ENCODE measurements at regions not wholly inside any gene's neighbourhood (a gene's known extent, or its start where the extent isn't known, plus 50 kb on each side); places are given as distances from the start of the nearest gene placed in this dataset.
A peak's percentile ranks its signal among the peaks of the same experiment; 100 is the strongest.
"Not testable (repeated sequence)": the region's sequence is repeated elsewhere in the genome, so short reads cannot be mapped to it uniquely, and the experiment has no call there.

DNA sequence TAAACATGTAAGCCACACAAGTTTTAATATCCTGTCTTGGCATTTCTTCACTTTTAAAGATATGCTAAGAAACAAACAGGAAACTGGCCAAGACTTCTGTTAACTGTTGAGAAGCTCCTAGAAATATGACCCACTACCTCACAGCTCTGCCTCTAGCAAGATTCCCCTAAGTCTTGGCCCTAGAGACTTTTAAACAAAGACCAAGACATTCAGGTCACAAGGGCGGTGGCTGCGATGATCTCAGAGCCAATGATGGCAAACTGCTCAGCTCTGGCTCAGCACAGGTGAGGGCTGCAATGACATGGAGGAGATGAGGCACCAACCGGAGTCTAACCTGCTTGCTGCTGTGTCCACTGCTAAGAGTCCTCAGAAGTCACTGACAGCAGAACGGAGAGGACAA, 114.8 kb downstream of the SUCLA2 start (continued):
- TF ChIP-seq, protein P1, sequence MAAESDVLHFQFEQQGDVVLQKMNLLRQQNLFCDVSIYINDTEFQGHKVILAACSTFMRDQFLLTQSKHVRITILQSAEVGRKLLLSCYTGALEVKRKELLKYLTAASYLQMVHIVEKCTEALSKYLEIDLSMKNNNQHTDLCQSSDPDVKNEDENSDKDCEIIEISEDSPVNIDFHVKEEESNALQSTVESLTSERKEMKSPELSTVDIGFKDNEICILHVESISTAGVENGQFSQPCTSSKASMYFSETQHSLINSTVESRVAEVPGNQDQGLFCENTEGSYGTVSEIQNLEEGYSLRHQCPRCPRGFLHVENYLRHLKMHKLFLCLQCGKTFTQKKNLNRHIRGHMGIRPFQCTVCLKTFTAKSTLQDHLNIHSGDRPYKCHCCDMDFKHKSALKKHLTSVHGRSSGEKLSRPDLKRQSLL (tag by site-specific recombination; IDR thresholded peaks at IDR 0.05): no peak
- TF ChIP-seq, protein P2, sequence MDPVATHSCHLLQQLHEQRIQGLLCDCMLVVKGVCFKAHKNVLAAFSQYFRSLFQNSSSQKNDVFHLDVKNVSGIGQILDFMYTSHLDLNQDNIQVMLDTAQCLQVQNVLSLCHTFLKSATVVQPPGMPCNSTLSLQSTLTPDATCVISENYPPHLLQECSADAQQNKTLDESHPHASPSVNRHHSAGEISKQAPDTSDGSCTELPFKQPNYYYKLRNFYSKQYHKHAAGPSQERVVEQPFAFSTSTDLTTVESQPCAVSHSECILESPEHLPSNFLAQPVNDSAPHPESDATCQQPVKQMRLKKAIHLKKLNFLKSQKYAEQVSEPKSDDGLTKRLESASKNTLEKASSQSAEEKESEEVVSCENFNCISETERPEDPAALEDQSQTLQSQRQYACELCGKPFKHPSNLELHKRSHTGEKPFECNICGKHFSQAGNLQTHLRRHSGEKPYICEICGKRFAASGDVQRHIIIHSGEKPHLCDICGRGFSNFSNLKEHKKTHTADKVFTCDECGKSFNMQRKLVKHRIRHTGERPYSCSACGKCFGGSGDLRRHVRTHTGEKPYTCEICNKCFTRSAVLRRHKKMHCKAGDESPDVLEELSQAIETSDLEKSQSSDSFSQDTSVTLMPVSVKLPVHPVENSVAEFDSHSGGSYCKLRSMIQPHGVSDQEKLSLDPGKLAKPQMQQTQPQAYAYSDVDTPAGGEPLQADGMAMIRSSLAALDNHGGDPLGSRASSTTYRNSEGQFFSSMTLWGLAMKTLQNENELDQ (tag by site-specific recombination; IDR thresholded peaks at IDR 0.05; ENCODE audit: low read depth): no peak
- TF ChIP-seq ZNF174 (tag by site-specific recombination; IDR thresholded peaks at IDR 0.05): no peak

DNA sequence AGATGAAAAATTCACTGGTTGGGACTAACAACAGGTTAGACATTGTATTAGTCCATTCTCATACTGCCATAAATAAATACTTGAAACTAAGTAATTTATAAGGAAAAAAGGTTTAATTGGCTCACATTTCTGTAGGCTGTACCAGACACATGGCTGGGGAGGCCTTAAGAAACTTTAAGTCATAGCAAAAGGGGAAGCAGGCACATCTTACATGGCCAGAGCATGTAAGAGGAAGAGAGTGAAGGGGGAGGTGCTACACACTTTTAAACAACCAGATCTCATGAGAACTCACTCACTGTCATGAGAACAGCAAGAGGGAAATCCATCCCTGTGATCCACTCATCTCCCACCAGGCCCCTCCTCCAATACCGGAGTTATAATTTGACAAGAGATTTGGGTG, 125.9 kb downstream of the SUCLA2 start:
- Histone ChIP-seq H3K4me1 (ENCODE audit: control insufficient read depth, insufficient read depth, low read length) (no peaks in the 10 kb centered on the region), H3K4me3 (ENCODE audit: low read depth, low read length) (no peak overlapping the region), H3K9me3 (ENCODE audit: control insufficient read depth, insufficient read depth, low read depth, low read length) (no peaks in the 10 kb centered on the region), H3K36me3 (ENCODE audit: control insufficient read depth in 2 of 2, insufficient read depth in 1 of 2, low read length in 2 of 2) (no peaks in the 10 kb centered on the region), H3K27ac (ENCODE audit: extremely low read depth, low read depth, low read length) (no peak overlapping the region)
- TF ChIP-seq ZNF248 (tag by site-specific recombination; IDR thresholded peaks at IDR 0.05) (no peak), ZBTB1 (tag by site-specific recombination; IDR thresholded peaks at IDR 0.05) (no peak), ZNF777 (tag by site-specific recombination; IDR thresholded peaks at IDR 0.05; ENCODE audit: borderline replicate concordance) (no peak), MZF1 (tag by site-specific recombination; IDR thresholded peaks at IDR 0.05; ENCODE audit: borderline replicate concordance) (no peak), ZNF654 (tag by site-specific recombination; IDR thresholded peaks at IDR 0.05; ENCODE audit: low read depth) (no peak), ZNF776 (tag by site-specific recombination; IDR thresholded peaks at IDR 0.05; ENCODE audit: borderline replicate concordance) (no peak)
- TF ChIP-seq, protein P3, sequence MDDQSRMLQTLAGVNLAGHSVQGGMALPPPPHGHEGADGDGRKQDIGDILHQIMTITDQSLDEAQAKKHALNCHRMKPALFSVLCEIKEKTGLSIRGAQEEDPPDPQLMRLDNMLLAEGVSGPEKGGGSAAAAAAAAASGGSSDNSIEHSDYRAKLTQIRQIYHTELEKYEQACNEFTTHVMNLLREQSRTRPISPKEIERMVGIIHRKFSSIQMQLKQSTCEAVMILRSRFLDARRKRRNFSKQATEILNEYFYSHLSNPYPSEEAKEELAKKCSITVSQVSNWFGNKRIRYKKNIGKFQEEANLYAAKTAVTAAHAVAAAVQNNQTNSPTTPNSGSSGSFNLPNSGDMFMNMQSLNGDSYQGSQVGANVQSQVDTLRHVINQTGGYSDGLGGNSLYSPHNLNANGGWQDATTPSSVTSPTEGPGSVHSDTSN (CRISPR knock-in tag; IDR thresholded peaks at IDR 0.05): no peak
- TF ChIP-seq, protein P4, sequence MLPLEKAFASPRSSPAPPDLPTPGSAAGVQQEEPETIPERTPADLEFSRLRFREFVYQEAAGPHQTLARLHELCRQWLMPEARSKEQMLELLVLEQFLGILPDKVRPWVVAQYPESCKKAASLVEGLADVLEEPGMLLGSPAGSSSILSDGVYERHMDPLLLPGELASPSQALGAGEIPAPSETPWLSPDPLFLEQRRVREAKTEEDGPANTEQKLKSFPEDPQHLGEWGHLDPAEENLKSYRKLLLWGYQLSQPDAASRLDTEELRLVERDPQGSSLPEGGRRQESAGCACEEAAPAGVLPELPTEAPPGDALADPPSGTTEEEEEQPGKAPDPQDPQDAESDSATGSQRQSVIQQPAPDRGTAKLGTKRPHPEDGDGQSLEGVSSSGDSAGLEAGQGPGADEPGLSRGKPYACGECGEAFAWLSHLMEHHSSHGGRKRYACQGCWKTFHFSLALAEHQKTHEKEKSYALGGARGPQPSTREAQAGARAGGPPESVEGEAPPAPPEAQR (tag by site-specific recombination; IDR thresholded peaks at IDR 0.05): no peak
- ChIA-PET POLR2A (no interaction called here), CTCF (no interaction called here)

DNA sequence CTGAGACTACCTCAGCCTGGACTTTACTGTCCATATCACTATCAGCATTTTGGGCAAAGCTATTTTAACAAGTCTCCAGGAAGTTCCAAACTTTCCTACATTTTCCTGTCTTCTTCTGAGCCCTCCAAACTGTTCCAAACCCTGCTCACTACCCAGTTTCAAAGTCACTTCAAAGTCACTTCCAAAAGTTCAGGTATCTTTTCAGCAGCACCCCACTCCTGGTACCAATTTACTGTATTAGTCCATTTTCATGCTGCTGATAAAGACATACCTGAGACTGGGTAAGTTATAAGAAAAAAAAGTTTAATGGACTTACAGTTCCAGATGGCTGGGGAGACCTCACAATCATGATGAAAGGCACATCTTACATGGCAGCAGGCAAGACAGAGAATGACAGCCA, 127.1 kb downstream of the SUCLA2 start:
- H3K4me3 ChIP-seq (ENCODE audit: low read depth, low read length); H3K36me3 ChIP-seq (ENCODE audit: control insufficient read depth in 2 of 2, insufficient read depth in 1 of 2, low read length in 2 of 2); H3K9me3 ChIP-seq (ENCODE audit: control insufficient read depth, insufficient read depth, low read depth, low read length); H3K4me1 ChIP-seq (ENCODE audit: control insufficient read depth, insufficient read depth, low read length); H3K27ac ChIP-seq (ENCODE audit: extremely low read depth, low read depth, low read length); POLR2A ChIA-PET: not testable (repeated sequence)
- CTCF ChIA-PET: interaction anchor here (0.5 kb wide), 1 partner anchor 1107 kb away, joined by 3 read pairs; no protein-coding TSS in a partner anchor
- TF ChIP-seq ZNF707 (tag by site-specific recombination; IDR thresholded peaks at IDR 0.05): peak; percentile 93

DNA sequence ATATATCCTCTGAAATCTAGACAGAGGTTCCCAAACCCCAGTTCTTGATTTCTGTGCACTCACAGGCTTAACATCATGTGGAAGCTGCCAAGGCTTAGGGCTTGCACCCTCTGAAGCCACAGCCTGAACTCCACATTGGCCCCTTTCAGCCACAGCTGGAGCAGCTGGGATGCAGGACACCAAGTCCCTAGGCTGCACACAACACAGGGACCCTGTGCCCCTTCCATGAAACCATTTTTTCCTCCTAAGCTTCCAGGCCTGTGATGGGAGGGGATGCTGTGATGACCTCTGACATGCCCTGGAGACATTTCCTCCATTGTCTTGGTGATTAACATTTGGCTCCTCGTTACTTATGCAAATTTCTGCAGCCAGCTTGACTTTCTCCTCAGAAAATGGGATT, 127.8 kb downstream of the SUCLA2 start:
- TF ChIP-seq ZNF585B (tag by site-specific recombination; IDR thresholded peaks at IDR 0.05): peak; percentile 84
- POLR2A ChIA-PET; H3K4me1 ChIP-seq (ENCODE audit: control insufficient read depth, insufficient read depth, low read length); H3K4me3 ChIP-seq (ENCODE audit: low read depth, low read length); H3K27ac ChIP-seq (ENCODE audit: extremely low read depth, low read depth, low read length); H3K9me3 ChIP-seq (ENCODE audit: control insufficient read depth, insufficient read depth, low read depth, low read length); H3K36me3 ChIP-seq (ENCODE audit: control insufficient read depth in 2 of 2, insufficient read depth in 1 of 2, low read length in 2 of 2): not testable (repeated sequence)
- CTCF ChIA-PET: interaction anchor here (0.5 kb wide), 1 partner anchor 1108 kb away, joined by 3 read pairs; no protein-coding TSS in a partner anchor
